ENCODE measurements at regions not wholly inside any gene's neighbourhood (a gene's known extent, or its start where the extent isn't known, plus 50 kb on each side); places are given as distances from the start of the nearest gene placed in this dataset.
"Not testable (repeated sequence)": the region's sequence is repeated elsewhere in the genome, so short reads cannot be mapped to it uniquely, and the experiment has no call there.

GRCh38 chr13:59270327-59270726 is 893.4 kb downstream of the DIAPH3 start:
- DNase-seq, result no peak

- no peak for DNase-seq
Observed at GRCh38 chr13:59274958-59275727, 888.6 kb downstream of the DIAPH3 start.

GRCh38 chr13:59276436-59276835 is 887.3 kb downstream of the DIAPH3 start:
- DNase-seq, result peak; percentile 3

- DNase-seq, result no peak
Observed at GRCh38 chr13:59277106-59277505, 886.6 kb downstream of the DIAPH3 start.

GRCh38 chr13:59279028-59279427 is 884.7 kb downstream of the DIAPH3 start:
- no peak for DNase-seq

GRCh38 chr13:59279576-59279975 is 884.2 kb downstream of the DIAPH3 start:
- DNase-seq, result no peak

- DNase-seq, result no peak
Observed at GRCh38 chr13:59280297-59280696, 883.4 kb downstream of the DIAPH3 start.

GRCh38 chr13:59281453-59281852 is 882.3 kb downstream of the DIAPH3 start:
- DNase-seq, result no peak

GRCh38 chr13:59292240-59292639 is 871.5 kb downstream of the DIAPH3 start:
- DNase-seq, result not testable (repeated sequence)

- no peak for DNase-seq
Observed at GRCh38 chr13:59299584-59299983, 864.1 kb downstream of the DIAPH3 start.

GRCh38 chr13:59300355-59301173 is 863.2 kb downstream of the DIAPH3 start:
- DNase-seq, result no peak

- peak; percentile 11 for DNase-seq
Observed at GRCh38 chr13:59301174-59301567, 862.6 kb downstream of the DIAPH3 start.

- peak; percentile 70 for DNase-seq
Observed at GRCh38 chr13:59303433-59303832, 860.3 kb downstream of the DIAPH3 start.

GRCh38 chr13:59304596-59304995 is 859.1 kb downstream of the DIAPH3 start:
- no peak for DNase-seq

- peak; percentile 60 for DNase-seq
Observed at GRCh38 chr13:59305896-59306295, 857.8 kb downstream of the DIAPH3 start.

- no peak for DNase-seq
Observed at GRCh38 chr13:59312776-59313175, 851.0 kb downstream of the DIAPH3 start.

GRCh38 chr13:59318320-59318930 is 845.3 kb downstream of the DIAPH3 start:
- peak; percentile 66 for DNase-seq

GRCh38 chr13:59319276-59319675 is 844.5 kb downstream of the DIAPH3 start:
- DNase-seq, result no peak

GRCh38 chr13:59320021-59320420 is 843.7 kb downstream of the DIAPH3 start:
- DNase-seq, result no peak

GRCh38 chr13:59324401-59324800 is 839.3 kb downstream of the DIAPH3 start:
- DNase-seq, result not testable (repeated sequence)

GRCh38 chr13:59326717-59327116 is 837.0 kb downstream of the DIAPH3 start:
- no peak for DNase-seq

- DNase-seq, result no peak
Observed at GRCh38 chr13:59330764-59331163, 833.0 kb downstream of the DIAPH3 start.

GRCh38 chr13:59332966-59333365 is 830.8 kb downstream of the DIAPH3 start:
- DNase-seq, result no peak

GRCh38 chr13:59337070-59337469 is 826.7 kb downstream of the DIAPH3 start:
- DNase-seq, result peak; percentile 22

Measured in fibroblast of upper back skin (primary cell).